Hepatocyte (in vitro differentiated cells): ENCODE measurements at regions not wholly inside any gene's neighbourhood (a gene's known extent, or its start where the extent isn't known, plus 50 kb on each side); places are given as distances from the start of the nearest gene placed in this dataset.

Experiments used
- DNase-seq: peaks from one replicate; pipeline ENCODE4 v3.0.0-alpha.2; 2016; ENCODE audit warnings: low spot score
- H2AFZ ChIP-seq: fragments of 200-600 bp; sonication (generic); 2 replicates; pipeline ENCODE4 v1.6.0; 2016; ENCODE audit warnings: antibody characterized with exemption, mild to moderate bottlenecking
- H3K27ac ChIP-seq: fragments of 200-600 bp; sonication (generic); 2 replicates; pipeline ENCODE4 v1.5.1; 2016; ENCODE audit warnings: mild to moderate bottlenecking
- H3K27me3 ChIP-seq: fragments of 200-600 bp; sonication (generic); 2 replicates; pipeline ENCODE4 v1.6.1; 2016
- H3K36me3 ChIP-seq: fragments of 200-600 bp; sonication (generic); replicated peaks from 2 replicates; pipeline ENCODE4 v1.5.1; 2016; ENCODE audit warnings: low read depth; ENCODE audit not compliant: insufficient read depth
- H3K4me1 ChIP-seq: fragments of 200-600 bp; sonication (generic); 2 replicates; pipeline ENCODE4 v1.5.1; 2016; ENCODE audit warnings: mild to moderate bottlenecking, moderate library complexity; ENCODE audit not compliant: insufficient read depth
- H3K4me2 ChIP-seq: fragments of 200-600 bp; sonication (generic); 2 replicates; pipeline ENCODE4 v1.6.0; 2016
- H3K4me3 ChIP-seq: fragments of 200-600 bp; sonication (generic); 2 replicates; pipeline ENCODE4 v1.5.1; 2016; ENCODE audit warnings: mild to moderate bottlenecking
- H3K79me2 ChIP-seq: fragments of 200-600 bp; sonication (generic); 2 replicates; pipeline ENCODE4 v1.6.0; 2017; ENCODE audit warnings: mild to moderate bottlenecking
- H3K9me2 ChIP-seq: fragments of 200-600 bp; sonication (generic); replicated peaks from 2 replicates; pipeline ENCODE4 v1.6.0; 2017; ENCODE audit warnings: mild to moderate bottlenecking; ENCODE audit not compliant: insufficient read depth
- H3K9me3 ChIP-seq: fragments of 200-600 bp; sonication (generic); 2 replicates; pipeline ENCODE4 v1.5.1; 2016; ENCODE audit warnings: low read depth, mild to moderate bottlenecking
- H4K20me1 ChIP-seq: fragments of 200-600 bp; sonication (generic); 2 replicates; pipeline ENCODE4 v1.6.0; 2016; ENCODE audit warnings: mild to moderate bottlenecking; ENCODE audit not compliant: insufficient read depth, poor library complexity, severe bottlenecking
- CTCF ChIP-seq: fragments of 200-600 bp; sonication (generic); IDR thresholded peaks from 2 replicates; pipeline ENCODE4 v1.5.1; 2016; ENCODE audit warnings: antibody characterized with exemption, mild to moderate bottlenecking; ENCODE audit not compliant: poor library complexity
- EZH2 ChIP-seq: fragments of 200-600 bp; sonication (generic); IDR thresholded peaks from 2 replicates; pipeline ENCODE4 v1.6.1; 2016; ENCODE audit warnings: antibody characterized with exemption, mild to moderate bottlenecking, borderline replicate concordance
- EZH2phosphoT487 ChIP-seq: fragments of 200-600 bp; sonication (generic); IDR thresholded peaks from one replicate; pipeline ENCODE4 v1.6.1; 2018; ENCODE audit warnings: antibody characterized with exemption, mild to moderate bottlenecking, low read depth, moderate library complexity; ENCODE audit not compliant: unreplicated experiment, severe bottlenecking
- WGBS: methylation state at CpG from one replicate; pipeline ENCODE4 v1.1.6; 2016; ENCODE audit warnings: low lambda C conversion rate; ENCODE audit errors: missing lambda C conversion rate; 5-methylcytosine and 5-hydroxymethylcytosine counted together

GRCh38 chr11:109106151-109106906, 315.7 kb upstream of the C11orf87 start:
- no peaks in the 10 kb centered on the region for H3K9me2 ChIP-seq
- no peaks in the 10 kb centered on the region for H4K20me1 ChIP-seq
- TF ChIP-seq EZH2phosphoT487 (no peak), EZH2 (no peak), CTCF (no peak)
- no peaks in the 10 kb centered on the region for H3K27me3 ChIP-seq
- H2AFZ ChIP-seq: no peak overlapping the region
- H3K4me1 ChIP-seq: no peaks in the 10 kb centered on the region
- H3K79me2 ChIP-seq: no peaks in the 10 kb centered on the region
- no peak overlapping the region for H3K4me2 ChIP-seq
- no peak for DNase-seq
- 91% methylated on average over 8 of the region's 8 CpGs for WGBS
- H3K9me3 ChIP-seq: no peaks in the 10 kb centered on the region
- H3K36me3 ChIP-seq: no peaks in the 10 kb centered on the region
- H3K4me3 ChIP-seq: no peak overlapping the region
- H3K27ac ChIP-seq: no peak overlapping the region

- Histone ChIP-seq H3K36me3 (no peaks in the 10 kb centered on the region), H3K9me2 (no peaks in the 10 kb centered on the region), H3K4me2 (no peak overlapping the region), H3K4me3 (no peak overlapping the region), H4K20me1 (no peaks in the 10 kb centered on the region), H3K79me2 (no peaks in the 10 kb centered on the region), H3K4me1 (no peaks in the 10 kb centered on the region), H3K27ac (no peak overlapping the region), H2AFZ (no peak overlapping the region), H3K27me3 (no peaks in the 10 kb centered on the region), H3K9me3 (no peaks in the 10 kb centered on the region)
- no peak for TF ChIP-seq EZH2
- DNase-seq: no peak
- WGBS: 60% methylated on average over 3 of the region's 3 CpGs
Measured at GRCh38 chr11:109109150-109109549, 312.8 kb upstream of the C11orf87 start.

- no peaks in the 10 kb centered on the region for H3K36me3 ChIP-seq
- no peak overlapping the region for H3K27ac ChIP-seq
- H3K9me3 ChIP-seq: no peaks in the 10 kb centered on the region
- no peaks in the 10 kb centered on the region for H3K79me2 ChIP-seq
- no peak overlapping the region for H2AFZ ChIP-seq
- H4K20me1 ChIP-seq: no peaks in the 10 kb centered on the region
- TF ChIP-seq EZH2: no peak
- no peak for TF ChIP-seq EZH2phosphoT487
- no peak for TF ChIP-seq CTCF
- no peaks in the 10 kb centered on the region for H3K4me1 ChIP-seq
- no peak overlapping the region for H3K4me3 ChIP-seq
- 72% methylated on average over 5 of the region's 5 CpGs for WGBS
- no peak overlapping the region for H3K4me2 ChIP-seq
- H3K9me2 ChIP-seq: no peaks in the 10 kb centered on the region
- no peak for DNase-seq
- no peaks in the 10 kb centered on the region for H3K27me3 ChIP-seq
Measured at GRCh38 chr11:109109571-109110315, 312.2 kb upstream of the C11orf87 start.

- H3K27ac ChIP-seq: no peak overlapping the region
- DNase-seq: no peak
- H3K4me2 ChIP-seq: no peak overlapping the region
- no peaks in the 10 kb centered on the region for H3K36me3 ChIP-seq
- 30% methylated on average over 2 of the region's 2 CpGs for WGBS
- no peak overlapping the region for H3K4me3 ChIP-seq
- no peaks in the 10 kb centered on the region for H4K20me1 ChIP-seq
- no peaks in the 10 kb centered on the region for H3K4me1 ChIP-seq
- no peaks in the 10 kb centered on the region for H3K27me3 ChIP-seq
- no peak overlapping the region for H2AFZ ChIP-seq
- H3K79me2 ChIP-seq: no peaks in the 10 kb centered on the region
- no peaks in the 10 kb centered on the region for H3K9me2 ChIP-seq
- no peaks in the 10 kb centered on the region for H3K9me3 ChIP-seq
- no peak for TF ChIP-seq CTCF
- TF ChIP-seq EZH2: no peak
- no peak for TF ChIP-seq EZH2phosphoT487
Measured at GRCh38 chr11:109112261-109112660, 309.7 kb upstream of the C11orf87 start.
